ENCODE measurements at regions not wholly inside any gene's neighbourhood (a gene's known extent, or its start where the extent isn't known, plus 50 kb on each side); places are given as distances from the start of the nearest gene placed in this dataset.

GRCh38 chr2:15747603-15748471 lies 156.2 kb downstream of the DDX1 start:
- TF ChIP-seq ZFP3 (CRISPR knock-in tag; IDR thresholded peaks at IDR 0.05) = no peak
- no peak for TF ChIP-seq CSDC2 (CRISPR knock-in tag; IDR thresholded peaks at IDR 0.05)
- no peak for TF ChIP-seq RARB (CRISPR knock-in tag; IDR thresholded peaks at IDR 0.05)
- TF ChIP-seq BACH2 (CRISPR knock-in tag; IDR thresholded peaks at IDR 0.05; ENCODE audit: borderline replicate concordance) = no peak
- no peak for TF ChIP-seq POU6F1 (CRISPR knock-in tag; IDR thresholded peaks at IDR 0.05; ENCODE audit: borderline replicate concordance, low read depth)
- TF ChIP-seq SNAI2 (CRISPR knock-in tag; IDR thresholded peaks at IDR 0.05) = no peak
- no peak for TF ChIP-seq GLIS3 (CRISPR knock-in tag; IDR thresholded peaks at IDR 0.05)
- no peak for TF ChIP-seq PATZ1 (CRISPR knock-in tag; IDR thresholded peaks at IDR 0.05; ENCODE audit: borderline replicate concordance)
- no peak for TF ChIP-seq CREB5 (CRISPR knock-in tag; IDR thresholded peaks at IDR 0.05; ENCODE audit: low read depth)
- TF ChIP-seq ARNTL (CRISPR knock-in tag; IDR thresholded peaks at IDR 0.05; ENCODE audit: borderline replicate concordance, low read depth) = no peak
- no peak for TF ChIP-seq ISL1 (CRISPR knock-in tag; IDR thresholded peaks at IDR 0.05)
- TF ChIP-seq OSR1 (CRISPR knock-in tag; IDR thresholded peaks at IDR 0.05) = no peak
- no peak for TF ChIP-seq TOX (CRISPR knock-in tag; IDR thresholded peaks at IDR 0.05; ENCODE audit: borderline replicate concordance)
- no peak for TF ChIP-seq ZC3H10 (CRISPR knock-in tag; IDR thresholded peaks at IDR 0.05)
- TF ChIP-seq ESRRG (CRISPR knock-in tag; IDR thresholded peaks at IDR 0.05) = no peak
- no peak for ATAC-seq

GRCh38 chr2:15748736-15749323 lies 157.2 kb downstream of the DDX1 start:
- ATAC-seq = no peak
- TF ChIP-seq RARB (CRISPR knock-in tag; IDR thresholded peaks at IDR 0.05) = no peak
- no peak for TF ChIP-seq ISL1 (CRISPR knock-in tag; IDR thresholded peaks at IDR 0.05)
- TF ChIP-seq OSR1 (CRISPR knock-in tag; IDR thresholded peaks at IDR 0.05) = no peak
- TF ChIP-seq TCF4 (CRISPR knock-in tag; IDR thresholded peaks at IDR 0.05; ENCODE audit: borderline replicate concordance) = no peak
- no peak for TF ChIP-seq PATZ1 (CRISPR knock-in tag; IDR thresholded peaks at IDR 0.05; ENCODE audit: borderline replicate concordance)
- no peak for TF ChIP-seq CREB5 (CRISPR knock-in tag; IDR thresholded peaks at IDR 0.05; ENCODE audit: low read depth)
- no peak for TF ChIP-seq BACH2 (CRISPR knock-in tag; IDR thresholded peaks at IDR 0.05; ENCODE audit: borderline replicate concordance)
- TF ChIP-seq ARNTL (CRISPR knock-in tag; IDR thresholded peaks at IDR 0.05; ENCODE audit: borderline replicate concordance, low read depth) = no peak
- TF ChIP-seq CSDC2 (CRISPR knock-in tag; IDR thresholded peaks at IDR 0.05) = no peak
- TF ChIP-seq ESRRG (CRISPR knock-in tag; IDR thresholded peaks at IDR 0.05) = no peak
- TF ChIP-seq POU6F1 (CRISPR knock-in tag; IDR thresholded peaks at IDR 0.05; ENCODE audit: borderline replicate concordance, low read depth) = no peak
- no peak for TF ChIP-seq ZNF565 (CRISPR knock-in tag; conservative IDR thresholded peaks at IDR 0.05; ENCODE audit: low read depth)
- TF ChIP-seq CSRNP3 (CRISPR knock-in tag; IDR thresholded peaks at IDR 0.05) = no peak
